GM21825 (cell line): ENCODE measurements at regions not wholly inside any gene's neighbourhood (a gene's known extent, or its start where the extent isn't known, plus 50 kb on each side); places are given as distances from the start of the nearest gene placed in this dataset.

Source experiments
- ATAC-seq: cut with Tn5 transposase; IDR thresholded peaks from one replicate; pipeline ENCODE4 v1.9.1; 2021; ENCODE audit warnings: mild to moderate bottlenecking, moderate library complexity; ENCODE audit not compliant: unreplicated experiment

GRCh38 chr6:41428336-41428995, 93.1 kb downstream of the NCR2 start:
- no peak for ATAC-seq

GRCh38 chr6:41428996-41429421, 93.6 kb downstream of the NCR2 start:
- ATAC-seq: no peak

- ATAC-seq: no peak
These were observed 94.4 kb downstream of the NCR2 start for GRCh38 chr6:41429506-41430504.

- ATAC-seq: no peak
These were observed 95.5 kb downstream of the NCR2 start for GRCh38 chr6:41430875-41431274.

GRCh38 chr6:41432280-41432679, 96.9 kb downstream of the NCR2 start:
- ATAC-seq: no peak

- ATAC-seq: no peak
These were observed 99.5 kb downstream of the NCR2 start for GRCh38 chr6:41434803-41435481.

GRCh38 chr6:41437604-41438003, 102.2 kb downstream of the NCR2 start:
- no peak for ATAC-seq

- no peak for ATAC-seq
These were observed 103.3 kb downstream of the NCR2 start for GRCh38 chr6:41438746-41439145.

GRCh38 chr6:41439524-41440418, 104.4 kb downstream of the NCR2 start:
- no peak for ATAC-seq

- no peak for ATAC-seq
These were observed 105.2 kb upstream of the FOXP4 start for GRCh38 chr6:41440958-41441357.

GRCh38 chr6:41441598-41442351, 104.4 kb upstream of the FOXP4 start:
- no peak for ATAC-seq

- ATAC-seq: no peak
These were observed 103.9 kb upstream of the FOXP4 start for GRCh38 chr6:41442352-41442672.

GRCh38 chr6:41442800-41443501, 103.2 kb upstream of the FOXP4 start:
- ATAC-seq: no peak

- ATAC-seq: no peak
These were observed 102.3 kb upstream of the FOXP4 start for GRCh38 chr6:41443616-41444525.

GRCh38 chr6:41445261-41445660, 100.9 kb upstream of the FOXP4 start:
- ATAC-seq: no peak

GRCh38 chr6:41446132-41446531, 100.0 kb upstream of the FOXP4 start:
- ATAC-seq: no peak

- no peak for ATAC-seq
These were observed 99.2 kb upstream of the FOXP4 start for GRCh38 chr6:41446907-41447545.

GRCh38 chr6:41448256-41448655, 97.9 kb upstream of the FOXP4 start:
- ATAC-seq: no peak
